ENCODE measurements at regions not wholly inside any gene's neighbourhood (a gene's known extent, or its start where the extent isn't known, plus 50 kb on each side); places are given as distances from the start of the nearest gene placed in this dataset.

- DNase-seq: no peak
- H3K27me3 ChIP-seq: no peaks in the 10 kb centered on the region
- TF ChIP-seq POLR2A (IDR thresholded peaks at IDR 0.05) (no peak), CTCF (IDR thresholded peaks at IDR 0.05) (no peak)
- H3K27ac ChIP-seq: no peak overlapping the region
- H3K4me1 ChIP-seq (replicated peaks in 1 of 2): no peaks in the 10 kb centered on the region
- 40 to 46% (median 45%) methylated on average over 2 of the region's 2 CpGs for WGBS, 4 donors
- H3K4me3 ChIP-seq: no peak overlapping the region
- no peaks in the 10 kb centered on the region for H3K9me3 ChIP-seq (replicated peaks in 1 of 3)
- intact Hi-C loops (cut with DNase I): no loop called here
- no peaks in the 10 kb centered on the region for H3K36me3 ChIP-seq (replicated peaks in 1 of 2)
These were observed 490.8 kb upstream of the CDH7 start for GRCh38 chr18:65260030-65260429.

GRCh38 chr18:65259403-65259802, 491.4 kb upstream of the CDH7 start:
- WGBS, 4 donors: 84 to 97% (median 92%) methylated on average over 2 of the region's 2 CpGs
- no peak for DNase-seq
- intact Hi-C loops (cut with DNase I): no loop called here
- no peak overlapping the region for H3K4me3 ChIP-seq
- no peaks in the 10 kb centered on the region for H3K4me1 ChIP-seq (replicated peaks in 1 of 2)
- TF ChIP-seq CTCF (IDR thresholded peaks at IDR 0.05): no peak
- no peak for TF ChIP-seq POLR2A (IDR thresholded peaks at IDR 0.05)
- H3K9me3 ChIP-seq (replicated peaks in 1 of 3): no peaks in the 10 kb centered on the region
- H3K27ac ChIP-seq: no peak overlapping the region
- no peaks in the 10 kb centered on the region for H3K36me3 ChIP-seq (replicated peaks in 1 of 2)
- H3K27me3 ChIP-seq: no peaks in the 10 kb centered on the region

- no peak overlapping the region for H3K27ac ChIP-seq
- WGBS, 4 donors: 64 to 78% (median 75%) methylated on average over 1 of the region's 1 CpG
- intact Hi-C loops (cut with DNase I): no loop called here
- no peaks in the 10 kb centered on the region for H3K9me3 ChIP-seq (replicated peaks in 1 of 3)
- H3K4me3 ChIP-seq: no peak overlapping the region
- TF ChIP-seq POLR2A (IDR thresholded peaks at IDR 0.05): no peak
- no peak for TF ChIP-seq CTCF (IDR thresholded peaks at IDR 0.05)
- H3K27me3 ChIP-seq: no peaks in the 10 kb centered on the region
- no peaks in the 10 kb centered on the region for H3K36me3 ChIP-seq (replicated peaks in 1 of 2)
- no peak for DNase-seq
- H3K4me1 ChIP-seq (replicated peaks in 1 of 2): no peaks in the 10 kb centered on the region
These were observed 493.7 kb upstream of the CDH7 start for GRCh38 chr18:65257149-65257548.

GRCh38 chr18:65255417-65255816, 495.4 kb upstream of the CDH7 start:
- Histone ChIP-seq H3K9me3 (replicated peaks in 1 of 3) (no peaks in the 10 kb centered on the region), H3K27ac (no peak overlapping the region), H3K4me3 (no peak overlapping the region), H3K27me3 (no peaks in the 10 kb centered on the region), H3K36me3 (replicated peaks in 1 of 2) (no peaks in the 10 kb centered on the region), H3K4me1 (replicated peaks in 1 of 2) (no peaks in the 10 kb centered on the region)
- intact Hi-C loops (cut with DNase I): no loop called here
- 73 to 92% (median 87%) methylated on average over 2 of the region's 2 CpGs for WGBS, 4 donors
- TF ChIP-seq POLR2A (IDR thresholded peaks at IDR 0.05): no peak
- no peak for TF ChIP-seq CTCF (IDR thresholded peaks at IDR 0.05)
- DNase-seq: no peak

Data from adrenal gland (tissue), 9 donors.